Adrenal gland (tissue), 5 donors: ENCODE measurements at regions not wholly inside any gene's neighbourhood (a gene's known extent, or its start where the extent isn't known, plus 50 kb on each side); places are given as distances from the start of the nearest gene placed in this dataset.

Experiments
- POLR2A ChIP-seq, 2 donors: fragments of 450-650 bp; IDR thresholded peaks; one replicate each; pipeline ENCODE4 v1.6.1; 2017; ENCODE audit warnings: antibody characterized with exemption in 2 of 2, mild to moderate bottlenecking in 2 of 2, moderate library complexity in 1 of 2
- TF ChIP-seq, protein P1 (sequence below), 6 experiments: fragments of 450-650 bp in 4 of 6; fragments of 200-600 bp in 2 of 6; sonication (generic) in 1 of 6; IDR thresholded peaks; 1 replicate in 5 of 6; 2 replicates in 1 of 6; pipeline versions ENCODE4 v1.5.1 to v1.8.0; 2016 to 2021; ENCODE audit warnings: antibody characterized with exemption in 6 of 6, mild to moderate bottlenecking in 2 of 6, moderate library complexity in 1 of 6
- donor health status: DM: no; HTN: no; CAD: no.

DNA sequence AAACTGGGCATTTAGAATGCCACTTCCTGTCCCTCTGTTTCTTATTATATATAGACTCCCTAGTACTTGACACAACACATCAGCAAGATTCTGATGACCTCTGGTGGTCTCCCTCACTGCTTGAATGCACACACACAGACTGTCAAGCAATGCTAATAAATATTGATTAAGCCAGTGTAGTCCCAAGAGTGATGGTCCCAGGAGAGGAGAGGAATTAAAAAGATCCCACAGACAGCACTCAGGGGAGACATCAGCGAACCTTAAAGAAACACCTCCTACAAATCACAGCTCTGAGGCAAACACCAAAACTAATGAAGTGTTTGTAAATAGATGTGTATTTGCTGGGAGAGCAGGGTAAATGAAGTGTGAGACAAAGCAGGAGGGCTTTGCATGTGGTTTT, 1291.2 kb downstream of the XPNPEP1 start:
- no peak for TF ChIP-seq POLR2A (IDR thresholded peaks at IDR 0.05)
- TF ChIP-seq, protein P1, sequence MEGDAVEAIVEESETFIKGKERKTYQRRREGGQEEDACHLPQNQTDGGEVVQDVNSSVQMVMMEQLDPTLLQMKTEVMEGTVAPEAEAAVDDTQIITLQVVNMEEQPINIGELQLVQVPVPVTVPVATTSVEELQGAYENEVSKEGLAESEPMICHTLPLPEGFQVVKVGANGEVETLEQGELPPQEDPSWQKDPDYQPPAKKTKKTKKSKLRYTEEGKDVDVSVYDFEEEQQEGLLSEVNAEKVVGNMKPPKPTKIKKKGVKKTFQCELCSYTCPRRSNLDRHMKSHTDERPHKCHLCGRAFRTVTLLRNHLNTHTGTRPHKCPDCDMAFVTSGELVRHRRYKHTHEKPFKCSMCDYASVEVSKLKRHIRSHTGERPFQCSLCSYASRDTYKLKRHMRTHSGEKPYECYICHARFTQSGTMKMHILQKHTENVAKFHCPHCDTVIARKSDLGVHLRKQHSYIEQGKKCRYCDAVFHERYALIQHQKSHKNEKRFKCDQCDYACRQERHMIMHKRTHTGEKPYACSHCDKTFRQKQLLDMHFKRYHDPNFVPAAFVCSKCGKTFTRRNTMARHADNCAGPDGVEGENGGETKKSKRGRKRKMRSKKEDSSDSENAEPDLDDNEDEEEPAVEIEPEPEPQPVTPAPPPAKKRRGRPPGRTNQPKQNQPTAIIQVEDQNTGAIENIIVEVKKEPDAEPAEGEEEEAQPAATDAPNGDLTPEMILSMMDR (IDR thresholded peaks at IDR 0.05) = no peak
